Fibroblast of skin of scalp (primary cell): ENCODE measurements at regions not wholly inside any gene's neighbourhood (a gene's known extent, or its start where the extent isn't known, plus 50 kb on each side); places are given as distances from the start of the nearest gene placed in this dataset.
"Not testable (repeated sequence)": the region's sequence is repeated elsewhere in the genome, so short reads cannot be mapped to it uniquely, and the experiment has no call there.

Experiments used
- DNase-seq: peaks from one replicate; pipeline ENCODE4 v3.0.0-alpha.2; 2013

DNA sequence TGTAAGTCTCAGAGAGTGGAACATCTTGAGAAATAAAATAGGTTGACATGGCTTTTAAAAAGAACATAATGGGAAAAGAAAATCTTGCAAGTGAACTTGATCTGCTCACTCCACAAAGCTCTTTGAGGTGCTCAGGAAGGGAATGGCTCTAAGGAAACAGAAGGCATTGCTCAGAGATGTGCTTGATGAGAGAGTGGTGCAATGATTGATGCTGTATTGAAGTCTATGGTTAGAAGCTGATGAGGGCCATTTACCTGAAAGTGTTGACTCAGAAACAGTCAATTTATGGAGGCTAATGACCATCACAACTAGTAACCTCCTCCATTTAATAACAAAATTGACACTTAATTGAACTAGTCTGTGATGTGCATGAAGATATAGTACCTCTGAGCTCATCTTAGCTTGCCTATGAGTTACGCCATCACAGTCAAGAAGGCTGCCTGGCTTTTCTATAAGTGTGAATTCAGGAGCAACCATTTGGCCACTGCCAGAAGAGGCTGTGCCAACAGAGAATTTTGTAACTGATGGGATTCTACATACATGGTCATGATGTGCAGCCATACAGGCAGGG is 639.1 kb downstream of the JRKL start:
- no peak for DNase-seq

DNA sequence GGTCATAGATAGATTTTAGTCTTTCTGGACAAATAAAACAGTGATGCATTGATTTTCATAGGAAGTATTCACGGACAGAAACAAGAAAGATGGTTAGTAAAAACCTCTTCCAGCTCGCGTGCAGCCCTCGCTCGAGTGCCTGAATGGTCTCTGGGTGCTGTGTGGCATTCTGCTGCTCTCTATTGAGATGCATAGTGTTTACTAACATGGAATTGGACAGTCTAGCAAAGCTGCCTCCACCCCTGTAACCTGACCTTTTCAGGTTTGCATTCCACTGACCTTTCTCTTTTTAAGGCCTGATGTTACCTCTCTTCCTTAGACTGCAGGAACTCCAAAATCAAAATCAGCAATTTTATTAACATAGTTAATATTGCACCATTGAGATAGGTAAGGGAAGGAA is 643.4 kb downstream of the JRKL start:
- no peak for DNase-seq

DNA sequence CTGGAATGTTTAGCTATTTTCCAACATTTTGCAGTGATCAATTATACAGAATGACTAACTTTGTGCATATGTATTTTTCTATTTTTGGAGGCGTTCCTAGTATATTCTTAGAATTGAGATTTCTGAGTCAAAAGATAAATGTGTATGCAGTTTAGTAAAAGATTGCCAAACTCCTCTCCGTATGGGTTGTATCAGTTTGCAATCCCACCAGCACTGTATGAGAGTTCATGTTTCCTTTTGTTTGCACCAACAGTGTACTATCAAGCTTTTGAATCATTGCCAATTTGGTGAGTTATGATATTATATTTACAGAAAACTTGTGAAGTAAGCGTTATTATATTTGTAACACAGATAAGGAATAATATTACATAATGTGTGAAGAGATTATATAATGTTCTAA is 658.7 kb downstream of the JRKL start:
- no peak for DNase-seq

DNA sequence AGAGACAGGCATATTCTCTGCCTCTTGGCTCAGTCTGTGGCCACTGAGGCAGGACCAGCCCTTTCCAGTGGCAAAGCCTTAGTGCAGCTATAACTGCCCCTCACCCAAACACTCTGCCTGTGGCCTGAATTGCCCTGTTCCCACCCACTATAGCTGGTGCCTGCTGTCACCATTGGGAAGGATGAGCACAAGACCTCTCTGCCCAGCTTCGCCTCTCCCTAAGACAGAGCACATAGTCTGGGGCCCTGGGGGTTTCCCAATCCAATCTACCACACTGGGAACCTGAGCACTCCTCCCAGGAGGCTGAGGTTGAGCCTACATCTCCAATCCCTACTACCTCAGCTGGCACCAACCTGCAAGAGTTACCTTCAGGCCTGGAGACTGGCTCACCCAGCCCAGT is 670.4 kb downstream of the JRKL start:
- DNase-seq = no peak

DNA sequence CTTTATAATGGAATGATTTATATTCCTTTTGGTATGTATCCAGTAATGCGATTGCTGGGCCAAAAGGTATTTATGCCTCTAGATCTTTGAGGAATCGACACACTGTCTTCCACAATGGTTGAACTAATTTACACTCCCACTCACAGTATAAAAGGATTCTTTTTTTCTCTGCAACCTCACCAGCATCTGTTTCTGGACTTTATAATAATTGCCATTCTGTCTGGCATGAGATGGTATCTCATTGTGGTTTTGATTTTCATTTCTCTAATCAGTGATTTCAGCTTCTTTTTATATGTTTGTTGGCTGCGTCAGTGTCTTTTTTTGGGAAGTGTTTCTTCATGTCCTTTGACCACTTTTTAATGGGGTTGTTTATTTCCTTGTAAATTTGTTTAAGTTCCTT is 679.3 kb downstream of the JRKL start:
- no peak for DNase-seq

DNA sequence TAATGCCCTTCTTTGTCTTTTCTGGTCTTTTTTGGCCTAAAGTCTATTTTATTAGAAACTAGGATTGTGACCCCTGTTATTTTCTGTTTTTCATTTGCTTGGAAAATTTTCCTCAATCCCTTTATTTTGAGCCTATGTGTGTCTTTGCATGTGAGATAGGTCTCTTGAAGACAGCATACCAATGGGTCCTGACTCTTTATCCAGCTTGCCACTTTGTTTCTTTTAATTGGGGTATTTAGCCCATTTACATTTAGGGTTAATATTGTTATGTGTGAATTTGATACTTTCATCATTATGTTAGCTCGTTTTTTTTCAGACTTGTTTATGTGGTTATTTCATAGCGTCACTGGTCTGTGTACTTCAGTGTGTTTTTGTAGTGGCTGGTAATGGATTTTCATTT is 682.6 kb downstream of the JRKL start:
- no peak for DNase-seq

DNA sequence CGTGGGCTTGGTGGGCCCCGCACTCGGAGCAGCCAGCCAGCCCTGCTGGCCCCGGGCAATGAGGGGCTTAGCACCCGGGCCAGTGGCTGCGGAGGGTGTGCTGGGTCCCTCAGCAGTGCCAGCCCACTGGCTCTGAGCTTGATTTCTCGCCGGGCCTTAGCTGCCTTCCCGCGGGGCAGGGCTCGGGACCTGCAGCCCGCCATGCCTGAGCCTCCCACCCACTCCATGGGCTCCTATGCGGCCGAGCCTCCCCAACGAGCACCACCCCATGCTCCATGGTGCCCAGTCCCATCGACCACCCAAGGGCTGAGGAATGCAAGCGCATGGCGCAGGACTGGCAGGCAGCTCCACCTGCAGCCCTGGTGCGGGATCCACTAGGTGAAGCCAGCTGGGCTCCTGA is 686.9 kb downstream of the JRKL start:
- DNase-seq = not testable (repeated sequence)

DNA sequence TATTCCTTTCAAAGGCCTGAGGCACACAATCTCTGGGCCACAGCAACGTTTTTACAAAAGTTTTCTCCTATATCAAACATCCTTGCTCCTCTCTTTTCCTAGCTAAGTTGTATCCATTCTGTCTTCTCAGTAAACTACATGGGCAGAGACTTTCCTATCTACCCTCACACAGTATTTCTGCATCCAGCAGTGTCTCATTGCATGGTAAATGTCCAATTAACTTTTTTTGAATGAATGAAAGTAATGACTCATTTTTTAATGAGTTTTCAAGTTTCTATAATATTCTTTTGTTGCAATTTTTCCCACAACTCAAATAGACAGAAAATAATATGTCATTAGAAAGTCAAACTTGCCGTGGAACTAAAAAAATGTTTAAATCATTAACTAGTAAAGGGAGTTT is 688.6 kb downstream of the JRKL start:
- DNase-seq = no peak

DNA sequence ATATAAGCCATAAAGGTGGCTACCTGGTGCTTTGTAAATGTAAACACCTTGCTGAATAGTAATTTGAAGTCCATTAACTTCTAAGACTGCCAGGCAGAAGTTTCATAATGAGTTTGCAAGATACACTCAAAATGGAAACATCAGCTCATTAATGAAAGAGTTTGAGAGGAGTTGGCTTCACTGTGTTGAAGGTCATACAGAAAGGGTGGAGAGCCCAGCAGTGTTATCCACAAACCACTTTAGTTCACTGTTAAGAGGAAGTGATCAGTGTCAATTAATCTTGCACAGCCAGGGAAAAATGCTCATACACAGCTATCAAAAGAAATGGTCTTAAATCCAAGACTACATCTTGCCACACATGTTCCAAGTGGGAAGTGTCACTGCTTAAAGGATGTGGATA is 689.4 kb downstream of the JRKL start:
- DNase-seq = no peak

DNA sequence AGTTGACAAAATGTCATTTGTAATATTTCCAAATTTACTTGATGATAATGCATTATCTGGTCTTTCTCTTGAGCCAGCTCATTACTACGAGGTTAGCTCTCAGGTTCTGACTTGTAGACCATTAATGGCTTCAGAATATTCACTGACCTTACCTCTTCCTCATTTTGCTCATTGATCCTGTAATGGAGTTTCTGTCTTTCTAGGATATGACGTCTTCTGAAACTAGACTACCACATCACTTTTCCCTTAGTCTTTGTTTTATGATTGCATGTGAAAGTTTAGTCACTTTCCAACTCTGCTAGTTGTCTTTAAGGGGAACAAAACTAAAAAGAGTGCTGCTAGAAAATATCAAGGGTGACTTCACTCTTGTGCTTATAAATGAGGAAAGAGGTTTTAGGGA is 697.6 kb downstream of the JRKL start:
- no peak for DNase-seq

DNA sequence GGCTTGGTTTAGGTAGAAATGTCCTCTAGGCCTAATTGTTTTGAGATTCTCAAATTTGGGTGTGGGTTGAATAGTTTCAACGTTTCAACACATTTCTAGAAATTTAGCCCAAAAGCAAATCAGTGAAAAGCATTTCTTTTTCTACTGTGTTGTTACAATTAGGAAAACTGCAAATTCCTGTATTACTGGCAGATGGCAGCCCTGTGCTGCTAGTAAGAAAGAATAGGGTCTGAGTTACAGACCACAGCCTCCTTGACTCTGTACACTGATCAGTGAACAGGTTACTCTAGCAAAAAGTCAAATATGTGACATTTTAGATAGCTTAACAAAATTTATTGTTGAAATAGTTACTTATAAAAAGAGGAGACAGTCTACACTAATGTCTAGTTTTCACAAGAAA is 703.0 kb downstream of the JRKL start:
- no peak for DNase-seq

DNA sequence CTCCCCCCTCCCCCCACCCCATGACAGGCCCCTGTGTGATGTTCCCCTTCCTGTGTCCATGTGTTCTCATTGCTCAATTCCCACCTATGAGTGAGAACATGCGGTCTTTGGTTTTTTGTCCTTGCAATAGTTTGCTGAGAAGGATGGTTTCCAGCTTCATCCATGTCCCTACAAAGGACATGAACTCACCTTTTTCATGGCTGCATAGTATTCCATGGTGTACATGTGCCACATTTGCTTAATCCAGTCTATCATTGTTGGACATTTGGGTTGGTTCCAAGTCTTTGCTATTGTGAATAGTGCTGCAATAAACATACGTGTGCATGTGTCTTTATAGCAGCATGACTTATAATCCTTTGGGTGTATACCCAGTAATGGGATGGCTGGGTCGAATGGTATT is 712.4 kb downstream of the JRKL start:
- not testable (repeated sequence) for DNase-seq

DNA sequence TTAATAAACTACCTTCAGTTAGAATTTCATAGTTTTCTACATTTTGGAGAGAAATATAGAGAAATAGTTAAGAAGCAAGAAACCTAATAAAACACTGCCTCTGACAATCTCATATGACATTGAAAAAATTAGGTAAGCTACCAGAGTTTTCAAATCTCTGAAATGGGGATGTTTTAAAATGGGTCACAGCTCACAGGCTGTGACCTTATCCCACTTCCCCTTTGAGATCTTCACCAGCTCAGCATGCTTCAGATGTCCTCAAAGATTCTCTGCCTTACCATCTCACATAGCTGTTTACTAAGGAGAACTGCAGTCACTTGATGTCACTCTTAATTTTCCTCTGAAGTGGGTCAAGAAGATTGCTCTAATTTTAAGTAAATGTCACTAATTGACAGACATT is 717.8 kb downstream of the JRKL start:
- no peak for DNase-seq

DNA sequence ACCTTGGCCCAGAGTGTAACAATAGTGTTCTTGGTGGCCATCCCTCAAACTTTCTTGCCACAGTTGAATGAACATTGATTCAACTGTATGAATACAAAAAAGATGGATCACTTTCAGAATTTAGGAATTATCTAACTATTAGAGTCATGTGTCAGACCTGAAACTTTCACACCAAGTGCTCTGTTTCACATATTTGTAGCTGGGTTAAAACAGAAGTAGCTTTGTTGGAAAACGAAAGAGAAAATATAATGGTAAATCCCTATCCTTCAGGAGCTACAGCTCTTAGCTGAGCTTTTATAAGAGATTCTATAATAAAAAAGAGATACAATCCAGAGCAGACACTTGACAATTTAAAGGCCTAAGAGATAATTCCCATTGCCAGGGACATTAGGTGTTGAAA is 719.3 kb downstream of the JRKL start:
- no peak for DNase-seq

DNA sequence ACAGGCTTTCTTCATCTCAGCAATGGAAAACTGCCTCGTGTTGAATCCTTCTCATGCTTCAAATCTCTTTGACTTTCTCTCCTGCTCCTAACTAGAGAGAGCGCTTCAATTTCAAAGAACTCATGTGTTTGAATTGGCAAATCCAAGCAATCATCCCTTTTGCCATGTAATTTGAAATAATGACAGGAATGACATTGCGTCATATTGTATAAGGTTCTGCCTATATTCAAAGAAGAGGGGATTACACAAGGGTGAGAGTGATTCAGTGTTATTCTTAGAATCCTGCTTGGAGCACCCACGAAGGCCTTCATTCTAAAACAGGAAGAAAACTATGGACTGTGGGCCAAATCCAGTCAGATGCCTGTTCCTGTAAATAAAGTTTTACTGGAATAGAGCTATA is 720.6 kb downstream of the JRKL start:
- DNase-seq = peak; percentile 13

DNA sequence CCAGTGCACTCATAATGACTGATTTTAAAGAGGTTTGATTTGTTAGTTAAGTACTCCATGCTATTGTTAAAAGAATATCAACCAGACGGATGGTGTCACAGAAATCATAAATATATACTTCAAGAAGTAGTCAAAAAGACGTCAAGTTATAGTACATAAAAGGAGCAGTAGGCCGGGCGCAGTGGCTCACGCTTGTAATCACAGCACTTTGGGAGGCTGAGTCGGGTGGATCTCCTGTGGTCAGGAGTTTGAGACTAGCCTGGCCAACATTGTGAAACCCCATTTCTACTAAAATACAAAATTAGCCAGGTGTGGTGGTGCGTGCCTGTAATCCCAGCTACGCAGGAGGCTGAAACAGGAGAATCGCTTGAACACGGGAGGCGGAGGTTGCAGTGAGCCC is 721.7 kb downstream of the JRKL start:
- DNase-seq = no peak

DNA sequence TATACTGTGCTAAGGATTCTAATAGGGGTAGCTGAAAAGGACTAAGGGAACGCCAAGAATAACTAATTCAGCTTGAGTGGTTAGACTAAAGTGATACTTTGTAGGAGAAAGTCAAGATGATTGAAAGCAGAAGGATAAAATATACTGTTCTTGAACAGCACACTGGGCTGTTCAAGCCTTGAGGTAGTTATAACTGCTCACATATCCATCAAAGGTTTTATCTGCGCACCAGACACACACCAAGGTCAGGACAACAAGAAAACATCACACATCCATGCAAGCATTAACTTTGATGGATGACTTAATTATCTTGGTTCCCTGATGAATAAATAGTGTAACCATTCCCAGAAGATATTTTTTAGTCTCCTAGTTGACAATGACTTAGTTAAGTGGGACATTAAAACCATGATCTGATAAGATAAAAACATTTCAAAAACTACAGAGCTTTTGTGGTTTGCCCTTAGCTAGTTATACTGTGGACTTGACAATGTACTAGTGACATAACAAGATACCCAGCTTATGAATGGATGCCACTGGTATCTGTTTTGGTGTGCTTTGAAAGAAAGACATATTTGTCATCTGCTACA is 728.9 kb downstream of the JRKL start:
- no peak for DNase-seq

DNA sequence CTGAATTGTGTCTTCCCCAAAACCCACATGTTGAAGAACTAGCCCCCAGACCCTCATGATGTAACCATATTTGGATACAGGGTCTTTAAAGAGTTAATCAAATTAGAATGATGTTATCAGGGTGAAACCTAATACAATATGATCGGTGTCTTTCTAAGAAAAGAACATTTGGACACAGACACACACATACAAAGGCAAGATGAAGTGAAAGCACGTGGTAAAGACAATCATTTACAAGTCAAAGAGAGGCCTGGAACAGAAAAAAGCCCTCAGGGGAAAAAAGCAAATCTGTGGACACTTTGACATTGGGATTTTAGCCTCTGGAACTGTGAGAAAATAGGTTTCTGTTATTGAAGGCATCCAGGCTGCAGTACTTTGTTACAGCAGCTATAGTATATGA is 733.4 kb downstream of the JRKL start:
- no peak for DNase-seq

DNA sequence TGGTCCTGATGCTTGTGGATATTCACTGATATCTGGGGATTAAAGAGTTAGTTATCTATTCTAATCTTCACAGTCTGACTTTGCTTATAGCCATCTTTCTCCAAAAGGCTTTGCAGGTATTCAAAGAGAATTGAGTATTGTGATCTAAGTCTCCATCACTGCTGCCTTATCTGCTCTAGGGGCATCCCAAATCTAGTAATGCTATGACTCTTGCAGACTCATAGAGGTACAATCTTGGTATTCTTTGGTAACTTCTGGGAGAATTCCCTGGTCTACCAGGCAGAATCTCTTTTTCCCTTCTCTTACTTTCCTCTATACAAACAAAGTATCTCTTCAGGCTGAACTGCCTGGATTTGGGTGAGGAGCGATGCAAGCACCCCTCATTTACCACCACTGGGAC is 746.3 kb downstream of the JRKL start:
- DNase-seq = no peak

DNA sequence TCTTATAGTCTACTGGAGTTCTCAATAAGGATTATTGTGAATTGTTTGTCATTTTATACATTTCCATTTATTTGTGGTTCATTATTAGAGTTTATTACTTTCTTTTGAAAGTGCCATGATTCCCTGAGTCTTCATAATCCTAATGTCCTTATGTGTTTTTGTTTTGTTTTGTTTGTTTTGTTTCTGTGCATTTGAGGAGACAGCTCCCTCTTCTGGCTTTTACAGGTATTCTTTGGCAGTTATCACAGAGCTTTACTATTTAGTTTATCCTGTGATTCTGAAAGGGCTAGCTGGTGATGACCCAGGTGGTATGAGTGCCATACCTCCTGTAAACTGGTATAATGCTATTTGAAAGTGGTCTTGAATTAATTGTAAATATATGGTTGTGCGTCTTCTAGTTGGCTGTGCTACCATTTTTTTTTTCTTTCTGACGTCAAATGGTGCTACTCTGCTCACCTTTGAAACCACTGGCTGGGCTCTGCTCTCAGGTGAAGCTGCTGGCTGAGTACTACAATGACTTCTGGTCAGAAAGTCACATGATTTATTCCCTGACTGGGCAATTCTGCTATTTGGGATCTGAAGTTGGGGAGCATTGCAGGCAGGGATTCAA is 751.2 kb downstream of the JRKL start:
- DNase-seq = no peak

DNA sequence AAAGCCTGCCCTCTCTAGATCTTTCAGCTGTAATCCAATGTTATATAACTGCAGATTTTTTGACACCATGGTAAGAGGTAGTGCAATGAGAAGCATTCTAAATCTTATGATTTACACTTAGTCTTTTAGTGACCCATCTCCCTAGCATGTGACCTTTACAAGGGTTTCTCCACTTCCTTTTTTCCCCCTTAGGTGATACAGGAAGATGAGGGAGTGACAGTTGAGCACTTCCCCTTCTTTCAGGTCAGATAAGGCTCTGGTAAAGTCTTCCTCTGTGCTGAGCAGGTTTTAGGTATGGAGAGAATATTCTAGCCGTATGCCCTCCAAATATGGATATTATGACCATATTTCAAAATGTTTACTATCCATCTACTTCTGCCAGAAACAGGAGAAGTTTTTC is 753.6 kb downstream of the JRKL start:
- no peak for DNase-seq

DNA sequence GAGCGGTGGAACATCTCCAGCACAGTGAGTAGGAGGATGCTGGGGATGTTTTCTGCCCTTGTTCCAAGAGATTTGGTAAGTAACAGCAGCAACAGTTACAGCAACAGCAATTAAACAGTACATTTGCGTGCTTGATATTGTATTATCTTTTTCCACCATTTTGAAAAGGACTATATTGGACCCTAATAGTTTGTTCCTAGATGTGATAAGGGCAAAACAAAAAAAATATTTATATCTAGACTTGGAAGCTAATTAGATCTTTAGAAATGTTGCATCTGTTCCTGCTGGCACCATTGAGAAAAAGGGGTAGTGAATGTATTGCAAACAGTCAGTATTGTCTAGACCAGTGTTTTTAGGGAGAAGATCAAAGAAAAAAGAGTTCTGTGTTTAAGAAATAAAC is 759.9 kb downstream of the JRKL start:
- DNase-seq = no peak

DNA sequence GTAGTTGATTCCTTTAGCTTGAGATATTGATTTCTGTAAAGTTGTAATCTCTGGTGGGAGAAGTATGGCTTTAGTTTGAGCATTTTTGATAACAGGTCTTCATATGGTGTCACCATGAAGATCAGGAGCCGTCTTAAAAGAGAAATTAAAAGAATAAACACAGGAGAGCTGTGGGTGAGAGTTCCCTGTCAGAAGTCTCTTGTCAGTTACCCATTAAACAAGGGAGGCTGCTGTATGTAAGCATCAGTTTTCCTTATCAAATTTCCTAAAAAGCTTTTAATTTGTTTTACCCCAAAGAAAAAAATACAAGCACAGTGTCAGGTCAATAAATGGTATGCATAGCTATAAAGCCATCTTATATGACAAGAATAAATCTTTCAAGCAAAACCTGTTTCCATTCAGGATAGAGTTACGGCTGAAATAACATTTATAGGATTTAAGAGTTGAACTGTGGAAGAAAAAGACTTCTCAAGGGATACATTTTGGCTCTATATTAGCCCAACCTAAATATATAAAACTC is 767.5 kb downstream of the JRKL start:
- DNase-seq = no peak

DNA sequence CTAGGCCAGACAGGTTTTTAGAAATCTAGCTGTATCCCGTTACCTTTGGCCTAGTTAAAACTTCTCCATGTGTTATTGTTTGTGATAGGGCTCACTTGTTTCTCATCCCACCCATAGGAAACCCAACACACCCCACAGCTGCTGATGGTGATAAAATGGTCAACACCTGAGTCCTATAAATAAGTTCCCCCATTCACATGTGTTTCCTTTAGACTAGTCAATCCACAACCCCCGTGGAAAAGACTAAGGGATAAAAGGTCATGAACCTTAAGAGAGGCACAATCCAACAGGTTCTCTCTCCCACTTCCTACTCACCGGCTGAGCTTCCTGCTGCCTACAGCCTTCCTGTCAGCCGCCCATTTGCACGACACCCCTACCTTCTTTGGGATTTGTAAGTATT is 768.4 kb downstream of the JRKL start:
- no peak for DNase-seq
